ENCODE measurements at regions not wholly inside any gene's neighbourhood (a gene's known extent, or its start where the extent isn't known, plus 50 kb on each side); places are given as distances from the start of the nearest gene placed in this dataset.

DNA sequence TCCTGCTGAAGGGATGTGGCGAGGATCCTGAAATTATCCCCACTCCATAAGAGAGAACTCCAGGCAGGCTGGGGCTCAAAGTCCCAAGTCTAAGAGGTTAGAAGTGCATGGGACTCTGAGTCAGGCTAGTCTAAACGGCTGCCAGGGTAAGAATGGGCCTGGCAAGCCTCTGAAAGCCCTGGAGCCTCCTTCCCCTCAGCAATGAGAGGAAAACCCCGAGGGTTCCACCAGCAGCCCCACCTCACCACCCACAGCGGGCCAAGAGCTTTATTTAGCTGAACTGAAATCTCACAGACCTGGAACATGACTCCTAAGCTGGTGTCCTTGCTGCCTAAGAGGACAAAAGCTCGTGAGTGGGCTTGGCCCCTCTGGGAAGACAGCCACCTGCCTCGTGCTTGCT is 135.5 kb downstream of the SEC61B start:
- Histone ChIP-seq H4K20me1 (ENCODE audit: control insufficient read depth, insufficient read depth, insufficient read length) (no peaks in the 10 kb centered on the region), H4K91ac (ENCODE audit: insufficient read length, low read depth, low read length) (no peak overlapping the region), H2AFZ (ENCODE audit: low read length) (no peak overlapping the region), H2AK5ac (ENCODE audit: insufficient read length, low read length) (no peak overlapping the region), H2BK5ac (ENCODE audit: insufficient read length, low read length) (no peak overlapping the region), H3K14ac (ENCODE audit: insufficient read depth, low read length) (no peak overlapping the region), H2BK120ac (ENCODE audit: low read depth, low read length, poor library complexity, severe bottlenecking) (no peak overlapping the region), H3K4me1 (ENCODE audit: insufficient read depth, low read length) (no peaks in the 10 kb centered on the region), H3K23me2 (ENCODE audit: insufficient read length, low read depth, low read length, poor library complexity, severe bottlenecking) (no peaks in the 10 kb centered on the region), H4K5ac (ENCODE audit: insufficient read length, low read depth, low read length) (no peak overlapping the region), H4K8ac (replicated peaks; ENCODE audit: insufficient read length, low read depth, low read length) (no peak overlapping the region), H3K9ac (ENCODE audit: extremely low read depth, insufficient read length, low read length) (no peak overlapping the region), H3K79me1 (ENCODE audit: insufficient read depth, low read depth, low read length, poor library complexity, severe bottlenecking) (no peaks in the 10 kb centered on the region), H3K4ac (ENCODE audit: low read depth, low read length) (no peak overlapping the region), H2BK15ac (ENCODE audit: low read depth, low read length) (no peak overlapping the region), H3K56ac (ENCODE audit: insufficient read length, low read depth, low read length) (no peak overlapping the region), H3K27me3 (ENCODE audit: insufficient read depth, low read length) (no peaks in the 10 kb centered on the region), H3K9me3 (ENCODE audit: control insufficient read depth, low read depth, low read length) (no peaks in the 10 kb centered on the region), H3T11ph (ENCODE audit: low read length) (no peak overlapping the region), H3K23ac (ENCODE audit: insufficient read length, low read depth, low read length) (no peak overlapping the region), H3K18ac (ENCODE audit: insufficient read length, low read depth, low read length) (no peak overlapping the region), H3K27ac (ENCODE audit: insufficient read length, low read depth, low read length) (no peak overlapping the region), H2BK12ac (ENCODE audit: insufficient read length, low read depth, low read length) (no peak overlapping the region), H3K4me2 (ENCODE audit: insufficient read depth, insufficient read length, low read length) (no peak overlapping the region), H2BK20ac (ENCODE audit: low read depth, low read length, poor library complexity, severe bottlenecking) (no peak overlapping the region), H3K79me2 (ENCODE audit: insufficient read depth, low read length) (no peaks in the 10 kb centered on the region)
- TF ChIP-seq, protein P1, sequence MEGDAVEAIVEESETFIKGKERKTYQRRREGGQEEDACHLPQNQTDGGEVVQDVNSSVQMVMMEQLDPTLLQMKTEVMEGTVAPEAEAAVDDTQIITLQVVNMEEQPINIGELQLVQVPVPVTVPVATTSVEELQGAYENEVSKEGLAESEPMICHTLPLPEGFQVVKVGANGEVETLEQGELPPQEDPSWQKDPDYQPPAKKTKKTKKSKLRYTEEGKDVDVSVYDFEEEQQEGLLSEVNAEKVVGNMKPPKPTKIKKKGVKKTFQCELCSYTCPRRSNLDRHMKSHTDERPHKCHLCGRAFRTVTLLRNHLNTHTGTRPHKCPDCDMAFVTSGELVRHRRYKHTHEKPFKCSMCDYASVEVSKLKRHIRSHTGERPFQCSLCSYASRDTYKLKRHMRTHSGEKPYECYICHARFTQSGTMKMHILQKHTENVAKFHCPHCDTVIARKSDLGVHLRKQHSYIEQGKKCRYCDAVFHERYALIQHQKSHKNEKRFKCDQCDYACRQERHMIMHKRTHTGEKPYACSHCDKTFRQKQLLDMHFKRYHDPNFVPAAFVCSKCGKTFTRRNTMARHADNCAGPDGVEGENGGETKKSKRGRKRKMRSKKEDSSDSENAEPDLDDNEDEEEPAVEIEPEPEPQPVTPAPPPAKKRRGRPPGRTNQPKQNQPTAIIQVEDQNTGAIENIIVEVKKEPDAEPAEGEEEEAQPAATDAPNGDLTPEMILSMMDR (conservative IDR thresholded peaks at IDR 0.05): no peak
- H3K4me3 Mint-ChIP-seq: no peak overlapping the region
- peaks cover 17% of the 10 kb centered on the region for H3K27me3 Mint-ChIP-seq (ENCODE audit: low read depth)
- peaks cover 11 to 17% of the 10 kb centered on the region in 2 experiments for H3K4me1 Mint-ChIP-seq
- no peak for DNase-seq
- no peaks in the 10 kb centered on the region for H3K36me3 Mint-ChIP-seq (ENCODE audit: insufficient read depth in 1 of 3, low read depth in 3 of 3)
- no peak overlapping the region for H3K27ac Mint-ChIP-seq
- no CpG with 5 or more reads among the region's 6 CpGs for WGBS (ENCODE audit: extremely low coverage, insufficient read length, low lambda C conversion rate)
- no peaks in the 10 kb centered on the region for H3K9me3 Mint-ChIP-seq
